GM21423 (cell line): ENCODE measurements at regions not wholly inside any gene's neighbourhood (a gene's known extent, or its start where the extent isn't known, plus 50 kb on each side); places are given as distances from the start of the nearest gene placed in this dataset.
"Not testable (repeated sequence)": the region's sequence is repeated elsewhere in the genome, so short reads cannot be mapped to it uniquely, and the experiment has no call there.

Experiments used
- ATAC-seq: cut with Tn5 transposase; IDR thresholded peaks from one replicate; pipeline ENCODE4 v1.9.1; 2021; ENCODE audit warnings: mild to moderate bottlenecking, moderate library complexity; ENCODE audit not compliant: unreplicated experiment

- no peak for ATAC-seq
Measured at GRCh38 chrX:65610481-65610880, 57.0 kb upstream of the MSN start.

DNA sequence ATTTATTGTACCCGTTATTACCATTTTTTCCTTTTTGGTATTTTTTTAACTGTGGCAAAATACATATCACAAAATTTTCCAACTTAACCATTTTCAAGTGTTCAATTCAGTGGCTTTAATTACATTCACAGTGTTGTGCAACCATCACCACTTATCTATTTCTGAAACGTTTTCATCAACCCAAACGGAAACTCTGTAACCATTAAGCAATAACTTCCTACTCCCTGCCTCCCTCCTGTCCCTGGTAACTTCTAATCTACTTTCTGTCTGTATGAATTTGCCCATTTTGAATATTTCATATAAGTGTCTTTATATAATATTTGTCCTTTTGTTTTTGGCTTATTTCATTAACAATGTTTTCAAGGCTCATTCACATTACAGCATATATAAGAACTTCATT, 57.4 kb upstream of the MSN start:
- ATAC-seq: no peak

- no peak for ATAC-seq
Measured at GRCh38 chrX:65609237-65609636, 58.2 kb upstream of the MSN start.

GRCh38 chrX:65608026-65608425, 59.4 kb upstream of the MSN start:
- no peak for ATAC-seq

GRCh38 chrX:65607070-65607742, 60.2 kb upstream of the MSN start:
- ATAC-seq: peak; percentile 75

GRCh38 chrX:65602221-65602560, 65.3 kb upstream of the MSN start:
- ATAC-seq: no peak

DNA sequence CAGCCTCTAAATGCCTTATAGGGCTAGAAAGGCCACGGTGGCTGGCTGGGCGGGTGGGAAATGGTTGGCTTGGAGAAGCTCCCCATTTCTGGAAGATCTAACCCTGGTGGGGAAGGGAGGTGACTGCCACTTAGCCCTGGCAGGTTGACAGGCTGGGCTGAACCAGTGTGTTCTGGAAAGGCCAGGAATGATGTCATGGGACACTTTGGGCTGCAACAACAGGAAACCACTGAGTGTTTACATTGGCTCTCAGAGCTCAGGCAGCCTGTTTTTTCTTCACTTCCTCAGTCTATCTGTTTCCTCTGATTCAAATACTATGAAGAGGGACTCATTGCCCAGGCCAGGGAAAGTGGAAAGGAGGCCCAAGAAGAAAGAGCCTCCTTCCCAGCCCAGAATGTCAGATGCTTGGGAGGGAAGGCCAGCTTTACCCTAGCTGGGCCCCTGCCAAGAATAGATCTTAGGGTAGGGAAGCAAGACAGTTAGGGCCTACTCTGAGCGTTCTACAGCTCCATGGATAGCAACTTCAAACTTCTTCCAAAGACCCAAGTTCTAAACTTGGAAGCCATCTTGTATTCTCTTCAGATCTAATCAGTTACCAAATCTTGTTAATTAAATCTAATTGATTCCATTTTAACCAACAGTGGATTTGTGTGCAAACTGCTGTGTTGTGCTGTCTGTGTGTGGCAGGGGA, 65.8 kb upstream of the MSN start:
- peak; percentile 59 for ATAC-seq

DNA sequence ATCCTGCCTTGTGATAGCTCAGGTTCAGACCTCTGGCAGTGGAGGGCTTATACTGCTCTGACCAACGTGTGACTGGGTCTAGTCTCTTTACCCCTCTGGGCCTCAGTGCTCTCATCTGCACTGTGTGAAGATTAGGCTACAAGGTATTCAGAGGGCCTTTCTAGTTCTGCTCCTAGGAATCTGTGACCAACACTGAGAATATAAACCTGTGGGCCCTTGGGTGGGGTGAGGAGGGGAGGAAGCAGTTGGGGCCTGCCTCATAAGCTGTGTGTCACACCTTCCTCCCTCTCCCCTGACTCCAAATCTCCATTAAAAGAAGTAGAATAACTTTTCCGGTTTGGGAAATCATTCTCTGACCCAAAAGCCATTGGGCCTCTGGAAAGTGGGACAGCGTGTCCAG, 66.3 kb upstream of the MSN start:
- no peak for ATAC-seq

DNA sequence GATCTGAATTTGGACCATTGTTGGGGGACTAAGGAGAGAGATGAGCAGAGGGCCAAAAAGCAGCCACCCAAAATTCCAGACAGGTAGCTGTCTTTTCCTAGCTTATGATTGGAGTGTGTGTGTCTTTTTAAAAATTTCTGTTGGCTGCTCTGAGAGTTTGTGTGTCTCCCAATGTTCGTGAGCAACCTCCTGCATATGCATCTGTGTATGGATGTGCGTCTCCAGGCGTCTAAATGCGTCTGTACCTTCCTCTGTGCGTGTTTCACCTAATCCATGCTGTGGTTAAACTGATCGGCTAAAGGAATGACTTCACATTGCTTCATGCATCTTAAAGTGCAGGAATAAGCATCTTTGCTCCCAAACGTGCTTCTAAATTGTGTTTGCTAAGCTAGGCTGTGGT, 65.5 kb upstream of the LAS1L start:
- ATAC-seq: no peak

- no peak for ATAC-seq
Measured at GRCh38 chrX:65598559-65599147, 64.1 kb upstream of the LAS1L start.

GRCh38 chrX:65596270-65597034, 61.9 kb upstream of the LAS1L start:
- ATAC-seq: peak; percentile 64

DNA sequence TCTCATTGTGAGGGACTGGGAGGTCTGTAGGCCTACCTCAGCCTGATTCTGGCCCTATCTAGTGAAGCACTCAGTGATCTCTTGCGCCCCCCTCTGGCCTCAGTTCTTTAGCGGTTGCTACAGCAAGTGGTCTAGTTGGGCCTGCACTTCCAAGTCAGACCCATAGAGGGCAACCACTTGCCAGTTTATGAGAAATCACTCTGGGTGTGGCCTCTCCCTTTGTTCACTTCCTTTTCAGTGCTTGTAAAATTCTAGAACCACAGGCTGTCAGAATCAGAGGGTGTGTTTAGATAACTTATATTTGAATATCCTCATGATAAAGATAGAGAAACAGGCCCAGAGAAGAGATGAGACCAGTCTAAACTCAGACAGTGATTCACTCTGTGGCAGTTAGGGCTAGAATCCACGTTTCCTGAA, 60.9 kb upstream of the LAS1L start:
- peak; percentile 71 for ATAC-seq

DNA sequence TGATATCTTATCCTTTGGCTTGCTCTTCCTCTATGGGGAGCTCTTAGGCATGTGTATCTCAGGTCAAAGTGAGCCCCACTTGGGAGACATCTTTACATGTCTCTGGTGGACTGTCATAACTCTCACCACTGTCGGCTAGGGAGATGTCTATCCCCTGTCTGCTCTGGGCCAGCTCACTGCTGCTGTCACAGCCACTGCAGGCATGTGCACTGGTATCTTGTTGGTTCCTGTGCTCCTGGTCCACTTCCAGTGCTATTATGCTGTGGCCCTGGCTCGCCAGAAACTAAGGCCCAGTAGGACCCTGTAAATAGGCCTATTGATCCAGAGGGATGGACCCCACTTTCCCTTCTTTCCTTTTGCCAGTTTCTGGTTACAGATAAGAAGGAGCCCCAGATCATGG, 56.6 kb upstream of the LAS1L start:
- ATAC-seq: no peak

GRCh38 chrX:65589304-65589703, 54.7 kb upstream of the LAS1L start:
- no peak for ATAC-seq

DNA sequence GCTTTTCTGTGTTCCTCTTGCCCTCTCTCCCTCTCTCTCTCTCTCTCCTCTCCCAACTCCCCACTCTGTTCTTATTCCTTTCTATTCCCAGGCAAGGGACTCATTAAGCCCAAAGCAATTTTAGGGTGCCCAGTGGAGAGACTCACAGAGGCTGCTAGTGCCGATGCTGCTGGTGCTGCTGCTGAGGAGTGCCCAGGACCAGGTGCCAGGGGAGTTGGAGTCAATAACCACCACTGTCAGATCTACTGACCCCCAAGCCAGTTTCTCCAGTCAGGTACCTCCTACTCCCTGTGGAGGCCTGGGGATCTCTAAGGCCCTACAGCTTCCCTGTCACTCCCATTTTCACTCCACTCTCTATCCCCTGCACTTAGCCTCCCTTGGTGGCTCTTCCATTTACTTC, 54.2 kb upstream of the LAS1L start:
- ATAC-seq: no peak

DNA sequence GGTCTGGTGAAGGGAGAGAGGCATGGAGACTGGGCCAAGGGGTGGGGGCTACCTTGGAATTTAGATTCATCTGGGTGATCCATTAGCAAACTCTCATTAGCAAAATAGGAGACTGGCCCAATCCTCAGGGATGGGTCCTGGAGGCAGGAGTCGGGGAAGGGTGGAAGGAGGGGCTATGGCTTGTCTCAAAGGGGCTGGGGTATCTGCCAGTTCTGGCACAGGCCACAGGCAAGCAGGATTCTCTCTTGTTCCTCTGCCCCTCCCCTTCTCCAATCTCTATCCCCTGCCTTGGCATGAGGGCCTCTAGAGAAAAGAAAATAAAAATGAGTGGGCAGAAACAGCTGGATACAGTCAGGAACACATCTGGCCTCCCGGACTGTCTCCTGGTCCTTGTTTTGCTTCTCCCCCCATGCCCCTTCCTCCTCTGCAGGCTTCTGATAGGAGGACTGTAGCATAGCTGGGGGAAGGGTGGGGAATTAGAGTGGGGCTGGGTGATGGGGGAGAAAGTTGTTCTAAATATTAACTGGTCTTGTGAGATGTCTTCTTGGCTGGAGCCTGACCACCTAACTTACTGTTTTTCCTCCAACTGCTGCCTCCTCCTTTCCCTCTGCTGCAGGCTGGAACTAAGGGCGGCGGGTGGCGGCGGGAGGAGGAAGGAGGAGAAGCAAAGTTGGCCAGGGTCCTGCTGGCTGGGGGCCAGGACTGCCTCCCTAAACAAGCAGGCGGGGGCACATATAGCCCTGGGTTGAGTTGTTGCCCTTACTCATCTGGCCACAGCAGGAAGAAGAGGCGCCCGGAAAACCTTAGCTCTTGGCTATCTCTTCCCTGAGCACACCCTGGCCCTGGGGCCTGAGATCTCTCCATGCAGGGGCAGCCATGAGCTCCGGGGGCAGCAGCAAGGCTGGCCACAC, 53.3 kb upstream of the LAS1L start:
- ATAC-seq: no peak

- no peak for ATAC-seq
Measured at GRCh38 chrX:65586491-65586890, 51.9 kb upstream of the LAS1L start.

DNA sequence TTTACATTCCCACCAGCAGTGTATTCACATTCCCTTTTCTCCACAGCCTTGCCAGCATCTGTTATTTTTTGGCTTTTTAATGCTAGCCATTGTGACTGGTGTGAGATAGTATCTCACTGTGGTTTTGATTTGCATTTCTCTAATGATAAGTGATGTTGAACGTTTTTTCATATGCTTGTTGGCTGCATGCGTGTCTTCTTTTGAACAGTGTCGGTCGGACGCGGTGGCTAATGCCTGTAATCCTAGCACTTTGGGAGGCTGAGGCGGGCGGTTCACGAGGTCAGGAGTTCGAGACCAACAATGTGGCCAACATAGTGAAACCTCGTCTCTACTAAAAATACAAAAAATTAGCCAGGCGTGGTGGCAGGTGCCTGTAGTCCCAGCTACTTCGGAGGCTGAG, 50.6 kb upstream of the LAS1L start:
- ATAC-seq: not testable (repeated sequence)
